ENCODE measurements at regions not wholly inside any gene's neighbourhood (a gene's known extent, or its start where the extent isn't known, plus 50 kb on each side); places are given as distances from the start of the nearest gene placed in this dataset.
A peak's percentile ranks its signal among the peaks of the same experiment; 100 is the strongest.

DNA sequence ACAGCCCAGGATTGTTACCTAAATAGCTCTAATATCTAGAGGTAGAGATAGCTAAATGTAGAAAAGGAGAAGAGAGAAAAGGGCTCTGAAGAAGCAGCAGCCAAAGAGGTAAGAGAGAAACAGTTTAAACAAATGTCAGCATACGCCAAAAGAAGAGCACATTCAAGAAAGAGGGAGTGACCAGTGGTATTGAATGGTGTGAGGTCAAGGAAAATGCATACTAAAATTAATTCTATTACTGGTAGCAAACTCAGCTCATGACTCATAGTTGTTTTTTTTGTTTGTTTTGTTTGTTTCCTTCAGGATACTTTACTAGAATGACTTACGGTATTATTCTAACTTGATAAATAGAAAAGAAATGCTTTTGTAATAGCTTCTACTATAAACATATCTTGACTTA, 86.5 kb upstream of the FXR1 start:
- intact Hi-C loops (cut with DNase I) = no loop called here
- Histone ChIP-seq H3K4me1 (no peaks in the 10 kb centered on the region), H3K36me3 (no peaks in the 10 kb centered on the region), H3K4me3 (no peak overlapping the region), H3K27ac (no peak overlapping the region), H3K9me3 (no peaks in the 10 kb centered on the region), H3K27me3 (no peaks in the 10 kb centered on the region)
- DNase-seq (no peak), ATAC-seq (no peak)
- WGBS, 4 donors = 75 to 83% (median 79%) methylated on average over 2 of the region's 2 CpGs
- TF ChIP-seq, protein P1, sequence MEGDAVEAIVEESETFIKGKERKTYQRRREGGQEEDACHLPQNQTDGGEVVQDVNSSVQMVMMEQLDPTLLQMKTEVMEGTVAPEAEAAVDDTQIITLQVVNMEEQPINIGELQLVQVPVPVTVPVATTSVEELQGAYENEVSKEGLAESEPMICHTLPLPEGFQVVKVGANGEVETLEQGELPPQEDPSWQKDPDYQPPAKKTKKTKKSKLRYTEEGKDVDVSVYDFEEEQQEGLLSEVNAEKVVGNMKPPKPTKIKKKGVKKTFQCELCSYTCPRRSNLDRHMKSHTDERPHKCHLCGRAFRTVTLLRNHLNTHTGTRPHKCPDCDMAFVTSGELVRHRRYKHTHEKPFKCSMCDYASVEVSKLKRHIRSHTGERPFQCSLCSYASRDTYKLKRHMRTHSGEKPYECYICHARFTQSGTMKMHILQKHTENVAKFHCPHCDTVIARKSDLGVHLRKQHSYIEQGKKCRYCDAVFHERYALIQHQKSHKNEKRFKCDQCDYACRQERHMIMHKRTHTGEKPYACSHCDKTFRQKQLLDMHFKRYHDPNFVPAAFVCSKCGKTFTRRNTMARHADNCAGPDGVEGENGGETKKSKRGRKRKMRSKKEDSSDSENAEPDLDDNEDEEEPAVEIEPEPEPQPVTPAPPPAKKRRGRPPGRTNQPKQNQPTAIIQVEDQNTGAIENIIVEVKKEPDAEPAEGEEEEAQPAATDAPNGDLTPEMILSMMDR (IDR thresholded peaks at IDR 0.05) = no peak
- TF ChIP-seq POLR2A (IDR thresholded peaks at IDR 0.05) = no peak

DNA sequence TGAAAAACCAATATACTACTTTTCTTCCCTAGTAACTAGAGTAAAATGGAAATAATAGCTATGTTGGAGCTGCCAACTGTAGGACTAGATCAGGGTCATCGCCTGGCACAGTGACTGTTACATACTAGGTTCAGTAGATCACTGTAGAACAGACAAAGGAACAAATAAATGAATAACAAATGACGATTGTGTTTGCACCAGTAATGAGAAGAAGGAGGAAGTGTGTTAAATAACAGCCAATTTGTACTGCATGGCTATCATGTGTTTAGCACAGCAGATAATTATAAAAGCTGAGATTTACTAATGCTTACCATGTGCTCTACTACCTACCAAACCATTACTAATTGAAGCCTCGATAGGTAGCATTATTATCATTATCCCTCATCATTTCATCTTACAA, 85.3 kb upstream of the FXR1 start:
- Histone ChIP-seq H3K9me3 (no peaks in the 10 kb centered on the region), H3K27ac (no peak overlapping the region), H3K27me3 (no peaks in the 10 kb centered on the region), H3K4me1 (no peaks in the 10 kb centered on the region), H3K4me3 (no peak overlapping the region), H3K36me3 (no peaks in the 10 kb centered on the region)
- ATAC-seq = no peak
- intact Hi-C loops (cut with DNase I) = no loop called here
- DNase-seq = no peak
- no peak for TF ChIP-seq POLR2A (IDR thresholded peaks at IDR 0.05)
- TF ChIP-seq, protein P1 (IDR thresholded peaks at IDR 0.05) = no peak
- WGBS, 4 donors = 77 to 86% (median 82%) methylated on average over 3 of the region's 3 CpGs

DNA sequence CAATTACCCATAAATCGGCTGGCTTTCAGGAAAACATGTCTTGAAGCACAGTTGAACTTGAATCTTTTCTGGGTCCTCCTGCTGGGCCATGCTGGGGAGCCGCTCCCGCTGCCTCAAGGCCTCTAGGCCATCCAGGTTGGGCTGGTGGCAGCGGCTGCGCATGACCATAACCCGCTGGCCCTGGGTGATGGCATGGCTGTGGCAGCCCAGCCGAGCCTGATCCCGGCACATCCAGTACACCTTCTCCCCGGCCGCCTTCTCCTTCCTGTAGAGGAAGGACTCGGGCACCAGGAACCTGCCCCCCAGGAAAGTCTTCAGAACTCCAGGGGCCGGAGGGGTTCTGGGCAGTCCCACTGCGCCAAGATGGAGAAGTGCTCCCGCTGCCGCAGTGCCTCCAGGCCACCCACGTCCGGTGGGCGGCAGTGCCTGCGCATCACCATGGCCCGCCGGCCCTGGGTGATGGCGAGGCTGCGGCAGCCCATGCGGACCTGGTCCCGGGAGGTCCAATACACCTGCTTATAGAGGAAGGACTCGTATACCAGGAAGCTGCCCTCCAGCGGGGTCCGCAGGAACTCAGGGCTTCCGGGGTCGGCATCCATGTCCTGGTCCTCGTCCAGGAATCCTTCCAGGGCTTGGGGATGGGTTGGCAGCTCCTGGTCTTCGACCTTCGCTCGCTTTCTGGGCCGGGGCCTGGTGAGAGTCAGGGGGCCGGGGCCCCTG, 84.3 kb upstream of the FXR1 start:
- ATAC-seq = peak in 1 of 4 donors; percentile 15
- no peak for TF ChIP-seq POLR2A (IDR thresholded peaks at IDR 0.05)
- TF ChIP-seq, protein P1 (IDR thresholded peaks at IDR 0.05) = no peak
- no peak overlapping the region for H3K4me3 ChIP-seq
- H3K4me1 ChIP-seq = no peaks in the 10 kb centered on the region
- no peak overlapping the region for H3K27ac ChIP-seq
- WGBS, 4 donors = 91 to 95% (median 94%) methylated on average over 11 to 36 of the region's 36 CpGs
- intact Hi-C loops (cut with DNase I) = no loop called here
- no peaks in the 10 kb centered on the region for H3K9me3 ChIP-seq
- H3K27me3 ChIP-seq = no peaks in the 10 kb centered on the region
- DNase-seq = no peak
- no peaks in the 10 kb centered on the region for H3K36me3 ChIP-seq

DNA sequence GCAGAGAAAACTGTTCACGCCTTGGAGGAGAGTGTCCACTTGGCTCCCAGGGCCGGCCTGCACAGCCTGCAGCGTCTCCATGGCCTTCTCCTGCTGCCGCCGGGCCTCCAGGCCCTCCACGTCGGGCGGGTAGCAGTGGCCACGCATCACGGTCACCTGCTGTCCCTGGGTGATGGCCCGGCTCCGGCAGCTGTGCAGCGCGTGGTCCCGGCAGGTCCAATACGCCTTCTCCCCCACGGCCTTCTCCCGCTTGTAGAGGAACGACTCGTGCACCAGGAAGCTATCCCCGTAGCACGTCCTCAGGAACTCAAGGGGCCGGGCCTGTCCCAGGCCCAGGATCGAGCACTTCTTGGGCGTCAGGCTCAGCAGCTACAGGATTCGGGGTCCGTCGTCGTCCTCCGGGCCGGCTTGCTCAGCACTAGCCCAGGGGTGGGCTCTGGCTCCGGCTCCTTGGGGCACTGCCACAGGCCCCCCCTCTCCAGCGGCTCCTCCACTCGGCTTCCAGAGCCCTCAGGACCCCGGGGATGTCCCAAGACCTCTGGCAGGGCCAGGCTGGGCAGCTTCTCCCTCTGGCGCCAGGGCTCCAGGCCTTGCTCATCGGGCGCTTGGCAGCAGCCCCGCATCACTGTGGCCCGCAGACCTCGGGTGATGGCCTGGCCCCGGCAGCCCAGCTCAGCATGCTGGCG, 83.6 kb upstream of the FXR1 start:
- H3K36me3 ChIP-seq = no peaks in the 10 kb centered on the region
- H3K27me3 ChIP-seq = no peaks in the 10 kb centered on the region
- no peak for ATAC-seq
- H3K4me3 ChIP-seq = no peak overlapping the region
- intact Hi-C loops (cut with DNase I) = no loop called here
- H3K4me1 ChIP-seq = no peaks in the 10 kb centered on the region
- WGBS, 4 donors = 93 to 95% (median 93%) methylated on average over 20 to 43 of the region's 43 CpGs
- no peak for DNase-seq
- H3K9me3 ChIP-seq = no peaks in the 10 kb centered on the region
- TF ChIP-seq, protein P1 (IDR thresholded peaks at IDR 0.05) = no peak
- no peak for TF ChIP-seq POLR2A (IDR thresholded peaks at IDR 0.05)
- no peak overlapping the region for H3K27ac ChIP-seq
